HCT116 (cell line): ENCODE measurements at regions not wholly inside any gene's neighbourhood (a gene's known extent, or its start where the extent isn't known, plus 50 kb on each side); places are given as distances from the start of the nearest gene placed in this dataset.

Experiments used
- ATAC-seq: fragments of 200-7000 bp; cut with Tn5 transposase; 2 replicates; pipeline ENCODE4 v1.9.1; 2020; ENCODE audit warnings: mild to moderate bottlenecking, moderate library complexity
- BruUV-seq: library from RNA; stranded (reverse); fragments of 400-500 nt; replicated peaks from 2 replicates; lab custom pipeline; 2021; lab: Mats Ljungman, UMichigan
- CTCF ChIA-PET: fragments of 300-600 bp; sonication (Branson Sonifier 250); formaldehyde crosslinking; loops from one replicate; lab custom pipeline; 2021; ENCODE audit warnings: antibody characterized with exemption; lab: Charles Lee
- POLR2A ChIA-PET: fragments of 300-600, 350-600 bp; sonication (Branson Sonifier 250); formaldehyde crosslinking; loops from one replicate; lab custom pipeline; 2021; ENCODE audit warnings: antibody characterized with exemption; lab: Charles Lee
- RAD21 ChIA-PET, 2 experiments: fragments of 300-600 bp; sonication (Branson Sonifier 250); formaldehyde crosslinking; loops; one replicate each; lab custom pipeline; 2023; ENCODE audit warnings: low total read pairs in 2 of 2; ENCODE audit not compliant: uncharacterized antibody in 2 of 2, unreplicated experiment in 2 of 2, low non-redundant PET in 1 of 2; lab: Charles Lee
- DNase-seq: peaks from one replicate; pipeline ENCODE4 v3.0.0-alpha.2; 2010; ENCODE audit warnings: low read depth, low spot score
- H2AFZ ChIP-seq: fragments of 200-600 bp; shearing (Covaris generic), sonication (generic); 2 replicates; pipeline ENCODE4 v1.6.1; 2017; ENCODE audit warnings: low read depth, mixed run types, mixed read lengths, antibody characterized with exemption, low read length; ENCODE audit not compliant: poor library complexity, severe bottlenecking
- H3K27ac ChIP-seq: 2 replicates; pipeline ENCODE4 v1.5.1; 2012; ENCODE audit warnings: low read depth, low read length
- H3K27me3 ChIP-seq: fragments of 200-600 bp; sonication (generic); 2 replicates; pipeline ENCODE4 v1.6.1; 2016; ENCODE audit warnings: mixed run types, low read length, mixed read lengths; ENCODE audit not compliant: insufficient read depth
- H3K36me3 ChIP-seq, 2 experiments: fragments of 200-500 bp in 1 of 2; fragments of 200-600 bp in 1 of 2; sonication (Bioruptor generic) in 1 of 2; sonication (generic) in 1 of 2; 2 replicates each; pipeline versions ENCODE4 v1.5.1 to v1.6.1; 2014 to 2016; ENCODE audit warnings: low read length in 2 of 2, inconsistent platforms in 1 of 2, mixed read lengths in 1 of 2, mixed run types in 1 of 2; ENCODE audit not compliant: insufficient read depth in 2 of 2, control insufficient read depth in 1 of 2
- H3K4me1 ChIP-seq, 2 experiments: fragments of 200-600 bp in 1 of 2; sonication (generic) in 1 of 2; 2 replicates each; pipeline versions ENCODE4 v1.5.1 to v1.6.1; 2012 to 2017; ENCODE audit warnings: low read length in 2 of 2, inconsistent platforms in 1 of 2, mild to moderate bottlenecking in 1 of 2, mixed read lengths in 1 of 2, mixed run types in 1 of 2, moderate library complexity in 1 of 2; ENCODE audit not compliant: insufficient read depth in 2 of 2, control insufficient read depth in 1 of 2
- H3K4me2 ChIP-seq: fragments of 200-600 bp; sonication (generic); 2 replicates; pipeline ENCODE4 v1.6.1; 2017; ENCODE audit warnings: mixed run types, low read length, mixed read lengths
- H3K4me3 ChIP-seq, 2 experiments: fragments of 200-600 bp in 1 of 2; sonication (generic) in 1 of 2; replicated peaks in 1 of 2; 2 replicates each; pipeline ENCODE4 v1.5.1; 2011 to 2016; ENCODE audit warnings: low read length in 2 of 2, control low read depth in 1 of 2, low read depth in 1 of 2, mild to moderate bottlenecking in 1 of 2, mixed read lengths in 1 of 2, mixed run types in 1 of 2
- H3K79me2 ChIP-seq: fragments of 200-600 bp; sonication (generic); 2 replicates; pipeline ENCODE4 v1.6.1; 2017; ENCODE audit warnings: mild to moderate bottlenecking, mixed run types, low read length, moderate library complexity, mixed read lengths; ENCODE audit not compliant: insufficient read depth
- H3K9ac ChIP-seq: fragments of 200-600 bp; sonication (generic); 2 replicates; pipeline ENCODE4 v1.6.1; 2016; ENCODE audit warnings: low read length, mixed read lengths
- H3K9me2 ChIP-seq: fragments of 200-600 bp; sonication (generic), shearing (Covaris generic); 2 replicates; pipeline ENCODE4 v1.6.1; 2017; ENCODE audit warnings: mixed run types, mild to moderate bottlenecking, moderate library complexity; ENCODE audit not compliant: insufficient read depth
- H3K9me3 ChIP-seq, 2 experiments: fragments of 200-500 bp in 1 of 2; fragments of 200-600 bp in 1 of 2; sonication (Bioruptor generic) in 1 of 2; sonication (generic) in 1 of 2; 2 replicates each; pipeline ENCODE4 v1.6.1; 2014 to 2017; ENCODE audit warnings: low read length in 2 of 2, mixed read lengths in 2 of 2, inconsistent platforms in 1 of 2, low read depth in 1 of 2, mild to moderate bottlenecking in 1 of 2, mixed run types in 1 of 2, moderate library complexity in 1 of 2; ENCODE audit not compliant: control insufficient read depth in 1 of 2, insufficient read depth in 1 of 2
- H4K20me1 ChIP-seq: fragments of 200-600 bp; sonication (generic), shearing (Covaris generic); 2 replicates; pipeline ENCODE4 v1.6.1; 2017; ENCODE audit warnings: mixed run types, mild to moderate bottlenecking, moderate library complexity; ENCODE audit not compliant: insufficient read depth
- CBX3 ChIP-seq: IDR thresholded peaks from 2 replicates; pipeline ENCODE4 v1.6.1; 2012; ENCODE audit warnings: low read depth
- EGR1 ChIP-seq: IDR thresholded peaks from 2 replicates; pipeline ENCODE4 v1.6.1; 2012; ENCODE audit warnings: low read depth
- ELF1 ChIP-seq: IDR thresholded peaks from 2 replicates; pipeline ENCODE4 v1.6.1; 2012; ENCODE audit warnings: low read depth, borderline replicate concordance
- POLR2A ChIP-seq: IDR thresholded peaks from 2 replicates; pipeline ENCODE4 v1.7.0; 2011; ENCODE audit warnings: borderline replicate concordance; ENCODE audit not compliant: insufficient read depth, insufficient read length; ENCODE audit errors: extremely low read depth
- POLR2AphosphoS5 ChIP-seq: IDR thresholded peaks from 2 replicates; pipeline ENCODE4 v1.6.1; 2011; ENCODE audit warnings: mild to moderate bottlenecking, low read depth, low read length, moderate library complexity
- SP1 ChIP-seq: IDR thresholded peaks from 2 replicates; pipeline ENCODE4 v1.6.1; 2012; ENCODE audit warnings: low read depth
- TCF7L2 ChIP-seq: IDR thresholded peaks from 2 replicates; pipeline ENCODE4 v1.7.0; 2011; ENCODE audit warnings: borderline replicate concordance, inconsistent platforms; ENCODE audit not compliant: insufficient read depth, insufficient read length; ENCODE audit errors: extremely low read depth
- YY1 ChIP-seq: IDR thresholded peaks from 2 replicates; pipeline ENCODE4 v1.6.1; 2011; ENCODE audit warnings: low read length, low read depth, moderate library complexity, mild to moderate bottlenecking; ENCODE audit not compliant: insufficient replicate concordance; ENCODE audit errors: extremely low read depth
- intact Hi-C: fragments of 100-400 bp; cut with micrococcal nuclease; formaldehyde crosslinking; loops from 2 replicates; pipeline ENCODE4 v1.10.0; 2022

DNA sequence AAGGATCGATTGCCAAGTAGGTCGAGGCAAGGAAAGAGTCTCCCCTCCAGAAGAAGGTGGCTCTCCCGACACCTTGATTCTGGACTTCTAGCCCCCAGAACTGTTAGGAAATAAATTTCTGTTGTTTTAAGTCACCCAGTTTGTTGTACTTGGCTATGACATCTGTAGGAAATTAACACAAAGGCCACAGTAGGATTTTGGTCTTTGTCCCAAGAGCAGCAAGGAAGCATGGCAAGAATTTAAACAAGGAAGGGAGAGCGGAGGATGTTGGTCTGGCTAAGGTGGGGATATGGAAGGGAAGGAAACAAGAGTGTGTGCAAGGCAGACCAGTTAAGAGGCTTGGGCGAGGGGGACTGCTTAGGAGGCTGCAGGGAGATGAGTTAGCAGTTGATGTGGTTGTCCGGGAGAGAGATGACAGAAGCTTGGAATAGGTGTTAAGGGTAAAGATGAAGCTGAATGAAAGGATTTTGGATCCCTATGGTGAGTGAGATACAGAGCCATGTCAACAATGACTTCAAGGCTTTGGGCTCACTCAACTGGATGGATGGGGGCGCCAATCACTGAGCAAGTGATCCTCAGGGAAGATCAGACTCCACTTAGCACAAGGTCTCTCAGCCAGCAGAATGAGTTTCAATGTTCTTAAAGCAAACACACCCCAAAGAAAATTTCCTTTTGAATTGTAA, 140.5 kb upstream of the ZNF217 start (continued):
- no peak for TF ChIP-seq TCF7L2
- TF ChIP-seq YY1 = no peak
- no peak for TF ChIP-seq POLR2AphosphoS5
- no peak for TF ChIP-seq EGR1
- no peak for TF ChIP-seq POLR2A

DNA sequence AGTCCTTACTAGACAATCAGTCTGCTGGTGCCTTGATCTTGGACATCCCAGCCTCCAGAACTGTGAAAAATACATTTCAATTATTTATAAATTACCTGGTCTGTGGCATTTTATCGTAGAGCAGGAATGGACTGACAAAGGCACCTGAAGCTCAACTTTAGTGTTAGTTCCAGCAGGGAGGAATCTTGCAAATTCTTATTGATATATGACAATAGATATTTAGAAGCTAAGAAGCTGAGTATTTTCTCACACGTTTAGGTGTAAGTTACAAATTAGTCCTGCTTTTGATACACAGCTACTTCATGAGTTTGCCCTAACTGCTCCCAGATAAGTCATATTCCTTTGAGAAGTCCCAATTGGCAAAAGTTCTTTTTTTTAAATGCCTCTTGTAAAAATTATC, 138.0 kb upstream of the ZNF217 start:
- H3K9ac ChIP-seq = no peak overlapping the region
- ATAC-seq (no peak), DNase-seq (no peak)
- H3K79me2 ChIP-seq = no peaks in the 10 kb centered on the region
- intact Hi-C loops = no loop called here
- CTCF ChIA-PET = no interaction called here
- H3K4me3 ChIP-seq = no peak overlapping the region
- BruUV-seq = no TSS peak
- TF ChIP-seq CBX3 (no peak), SP1 (no peak), YY1 (no peak), ELF1 (no peak), EGR1 (no peak), TCF7L2 (no peak), POLR2AphosphoS5 (no peak)
- no peak overlapping the region for H3K4me2 ChIP-seq
- no peaks in the 10 kb centered on the region for H3K9me2 ChIP-seq
- H4K20me1 ChIP-seq = no peaks in the 10 kb centered on the region
- no peak overlapping the region for H2AFZ ChIP-seq
- H3K27me3 ChIP-seq = no peaks in the 10 kb centered on the region
- POLR2A ChIA-PET = no interaction called here
- RAD21 ChIA-PET = no interaction called here
- no peak overlapping the region for H3K27ac ChIP-seq
- H3K9me3 ChIP-seq = no peaks in the 10 kb centered on the region
- H3K36me3 ChIP-seq = no peaks in the 10 kb centered on the region
- peaks cover 5 to 10% of the 10 kb centered on the region in 2 experiments; a peak in 2 of 4 replicates for H3K4me1 ChIP-seq
